HCT116 (cell line): ENCODE measurements at regions not wholly inside any gene's neighbourhood (a gene's known extent, or its start where the extent isn't known, plus 50 kb on each side); places are given as distances from the start of the nearest gene placed in this dataset.

Experiments used
- ATAC-seq: fragments of 200-7000 bp; cut with Tn5 transposase; 2 replicates; pipeline ENCODE4 v1.9.1; 2020; ENCODE audit warnings: mild to moderate bottlenecking, moderate library complexity
- BruUV-seq: library from RNA; stranded (reverse); fragments of 400-500 nt; replicated peaks from 2 replicates; lab custom pipeline; 2021; lab: Mats Ljungman, UMichigan
- CTCF ChIA-PET: fragments of 300-600 bp; sonication (Branson Sonifier 250); formaldehyde crosslinking; loops from one replicate; lab custom pipeline; 2021; ENCODE audit warnings: antibody characterized with exemption; lab: Charles Lee
- POLR2A ChIA-PET: fragments of 300-600, 350-600 bp; sonication (Branson Sonifier 250); formaldehyde crosslinking; loops from one replicate; lab custom pipeline; 2021; ENCODE audit warnings: antibody characterized with exemption; lab: Charles Lee
- RAD21 ChIA-PET, 2 experiments: fragments of 300-600 bp; sonication (Branson Sonifier 250); formaldehyde crosslinking; loops; one replicate each; lab custom pipeline; 2023; ENCODE audit warnings: low total read pairs in 2 of 2; ENCODE audit not compliant: uncharacterized antibody in 2 of 2, unreplicated experiment in 2 of 2, low non-redundant PET in 1 of 2; lab: Charles Lee
- DNase-seq: peaks from one replicate; pipeline ENCODE4 v3.0.0-alpha.2; 2010; ENCODE audit warnings: low read depth, low spot score
- H2AFZ ChIP-seq: fragments of 200-600 bp; shearing (Covaris generic), sonication (generic); 2 replicates; pipeline ENCODE4 v1.6.1; 2017; ENCODE audit warnings: low read depth, mixed run types, mixed read lengths, antibody characterized with exemption, low read length; ENCODE audit not compliant: poor library complexity, severe bottlenecking
- H3K27ac ChIP-seq: 2 replicates; pipeline ENCODE4 v1.5.1; 2012; ENCODE audit warnings: low read depth, low read length
- H3K27me3 ChIP-seq: fragments of 200-600 bp; sonication (generic); 2 replicates; pipeline ENCODE4 v1.6.1; 2016; ENCODE audit warnings: mixed run types, low read length, mixed read lengths; ENCODE audit not compliant: insufficient read depth
- H3K36me3 ChIP-seq, 2 experiments: fragments of 200-500 bp in 1 of 2; fragments of 200-600 bp in 1 of 2; sonication (Bioruptor generic) in 1 of 2; sonication (generic) in 1 of 2; 2 replicates each; pipeline versions ENCODE4 v1.5.1 to v1.6.1; 2014 to 2016; ENCODE audit warnings: low read length in 2 of 2, inconsistent platforms in 1 of 2, mixed read lengths in 1 of 2, mixed run types in 1 of 2; ENCODE audit not compliant: insufficient read depth in 2 of 2, control insufficient read depth in 1 of 2
- H3K4me1 ChIP-seq, 2 experiments: fragments of 200-600 bp in 1 of 2; sonication (generic) in 1 of 2; 2 replicates each; pipeline versions ENCODE4 v1.5.1 to v1.6.1; 2012 to 2017; ENCODE audit warnings: low read length in 2 of 2, inconsistent platforms in 1 of 2, mild to moderate bottlenecking in 1 of 2, mixed read lengths in 1 of 2, mixed run types in 1 of 2, moderate library complexity in 1 of 2; ENCODE audit not compliant: insufficient read depth in 2 of 2, control insufficient read depth in 1 of 2
- H3K4me2 ChIP-seq: fragments of 200-600 bp; sonication (generic); 2 replicates; pipeline ENCODE4 v1.6.1; 2017; ENCODE audit warnings: mixed run types, low read length, mixed read lengths
- H3K4me3 ChIP-seq, 2 experiments: fragments of 200-600 bp in 1 of 2; sonication (generic) in 1 of 2; replicated peaks in 1 of 2; 2 replicates each; pipeline ENCODE4 v1.5.1; 2011 to 2016; ENCODE audit warnings: low read length in 2 of 2, control low read depth in 1 of 2, low read depth in 1 of 2, mild to moderate bottlenecking in 1 of 2, mixed read lengths in 1 of 2, mixed run types in 1 of 2
- H3K79me2 ChIP-seq: fragments of 200-600 bp; sonication (generic); 2 replicates; pipeline ENCODE4 v1.6.1; 2017; ENCODE audit warnings: mild to moderate bottlenecking, mixed run types, low read length, moderate library complexity, mixed read lengths; ENCODE audit not compliant: insufficient read depth
- H3K9ac ChIP-seq: fragments of 200-600 bp; sonication (generic); 2 replicates; pipeline ENCODE4 v1.6.1; 2016; ENCODE audit warnings: low read length, mixed read lengths
- H3K9me2 ChIP-seq: fragments of 200-600 bp; sonication (generic), shearing (Covaris generic); 2 replicates; pipeline ENCODE4 v1.6.1; 2017; ENCODE audit warnings: mixed run types, mild to moderate bottlenecking, moderate library complexity; ENCODE audit not compliant: insufficient read depth
- H3K9me3 ChIP-seq, 2 experiments: fragments of 200-500 bp in 1 of 2; fragments of 200-600 bp in 1 of 2; sonication (Bioruptor generic) in 1 of 2; sonication (generic) in 1 of 2; 2 replicates each; pipeline ENCODE4 v1.6.1; 2014 to 2017; ENCODE audit warnings: low read length in 2 of 2, mixed read lengths in 2 of 2, inconsistent platforms in 1 of 2, low read depth in 1 of 2, mild to moderate bottlenecking in 1 of 2, mixed run types in 1 of 2, moderate library complexity in 1 of 2; ENCODE audit not compliant: control insufficient read depth in 1 of 2, insufficient read depth in 1 of 2
- H4K20me1 ChIP-seq: fragments of 200-600 bp; sonication (generic), shearing (Covaris generic); 2 replicates; pipeline ENCODE4 v1.6.1; 2017; ENCODE audit warnings: mixed run types, mild to moderate bottlenecking, moderate library complexity; ENCODE audit not compliant: insufficient read depth
- CBX3 ChIP-seq: IDR thresholded peaks from 2 replicates; pipeline ENCODE4 v1.6.1; 2012; ENCODE audit warnings: low read depth
- CEBPB ChIP-seq: IDR thresholded peaks from 2 replicates; pipeline ENCODE4 v1.6.1; 2012; ENCODE audit warnings: low read depth
- EGR1 ChIP-seq: IDR thresholded peaks from 2 replicates; pipeline ENCODE4 v1.6.1; 2012; ENCODE audit warnings: low read depth
- EZH2phosphoT487 ChIP-seq: fragments of 200-600 bp; IDR thresholded peaks from 2 replicates; pipeline ENCODE4 v1.6.1; 2018; ENCODE audit warnings: antibody characterized with exemption, borderline replicate concordance
- FOSL1 ChIP-seq: IDR thresholded peaks from 2 replicates; pipeline ENCODE4 v1.6.1; 2012; ENCODE audit warnings: low read depth
- JUND ChIP-seq: IDR thresholded peaks from 2 replicates; pipeline ENCODE4 v1.6.1; 2012
- POLR2A ChIP-seq: IDR thresholded peaks from 2 replicates; pipeline ENCODE4 v1.7.0; 2011; ENCODE audit warnings: borderline replicate concordance; ENCODE audit not compliant: insufficient read depth, insufficient read length; ENCODE audit errors: extremely low read depth
- POLR2AphosphoS5 ChIP-seq: IDR thresholded peaks from 2 replicates; pipeline ENCODE4 v1.6.1; 2011; ENCODE audit warnings: mild to moderate bottlenecking, low read depth, low read length, moderate library complexity
- RAD21 ChIP-seq: IDR thresholded peaks from 2 replicates; pipeline ENCODE4 v1.6.1; 2012; ENCODE audit warnings: low read depth, mild to moderate bottlenecking
- SIN3A ChIP-seq: IDR thresholded peaks from 2 replicates; pipeline ENCODE4 v1.6.1; 2012; ENCODE audit warnings: low read depth
- TCF7L2 ChIP-seq: IDR thresholded peaks from 2 replicates; pipeline ENCODE4 v1.7.0; 2011; ENCODE audit warnings: borderline replicate concordance, inconsistent platforms; ENCODE audit not compliant: insufficient read depth, insufficient read length; ENCODE audit errors: extremely low read depth
- ZFX ChIP-seq: fragments of 450-650 bp; IDR thresholded peaks from 2 replicates; pipeline ENCODE4 v1.6.1; 2017
- ZNF274 ChIP-seq: fragments of 200-500 bp; sonication (Bioruptor generic); IDR thresholded peaks from 2 replicates; pipeline ENCODE4 v1.6.1; 2014; ENCODE audit warnings: mild to moderate bottlenecking, low read depth, low read length, inconsistent platforms
- intact Hi-C: fragments of 100-400 bp; cut with micrococcal nuclease; formaldehyde crosslinking; loops from 2 replicates; pipeline ENCODE4 v1.10.0; 2022
- TF ChIP-seq, protein P1 (sequence below): IDR thresholded peaks from 2 replicates; pipeline ENCODE4 v1.6.1; 2012; ENCODE audit warnings: low read depth
- TF ChIP-seq, protein P2 (sequence below): IDR thresholded peaks from 2 replicates; pipeline ENCODE4 v1.6.1; 2011; ENCODE audit warnings: mild to moderate bottlenecking, low read length, moderate library complexity; ENCODE audit not compliant: insufficient replicate concordance; ENCODE audit errors: extremely low read depth
- TF ChIP-seq, protein P3 (sequence below): IDR thresholded peaks from 2 replicates; pipeline ENCODE4 v1.6.1; 2012
- TF ChIP-seq, protein P4 (sequence below), 3 experiments: fragments of 200-600 bp in 1 of 3; sonication (generic) in 1 of 3; IDR thresholded peaks in 2 of 3; conservative IDR thresholded peaks in 1 of 3; 2 replicates each; pipeline ENCODE4 v1.5.1; 2012 to 2017; ENCODE audit warnings: low read depth in 2 of 3, low read length in 2 of 3, antibody characterized with exemption in 1 of 3, borderline replicate concordance in 1 of 3, control low read depth in 1 of 3, mild to moderate bottlenecking in 1 of 3, mixed read lengths in 1 of 3, mixed run types in 1 of 3, moderate library complexity in 1 of 3; ENCODE audit not compliant: insufficient read depth in 1 of 3
- TF ChIP-seq, protein P5 (sequence below): IDR thresholded peaks from 2 replicates; pipeline ENCODE4 v1.6.1; 2012

DNA sequence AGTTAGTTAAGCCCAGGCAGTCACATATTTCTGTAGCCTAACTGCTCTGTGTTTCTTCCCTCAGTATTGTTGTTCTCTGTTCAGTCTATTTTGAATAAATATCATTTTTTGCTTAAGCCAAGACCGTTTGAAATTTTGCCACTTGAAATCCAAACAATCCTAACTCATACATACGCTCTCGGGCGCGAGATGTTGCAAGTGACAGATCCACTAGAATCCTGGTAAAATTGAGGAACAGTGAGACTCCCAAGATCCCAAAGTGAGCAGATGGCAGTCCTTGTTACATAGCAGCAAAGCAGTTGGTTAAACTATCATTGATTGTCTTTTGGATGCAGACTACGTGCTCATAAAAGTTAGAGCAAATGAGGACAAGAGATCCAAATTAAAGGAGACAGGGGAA is 625.4 kb downstream of the TBL1XR1 start:
- intact Hi-C loops, result no loop called here
- ATAC-seq, result no peak
- no peaks in the 10 kb centered on the region for H3K27me3 ChIP-seq
- ChIA-PET RAD21 (no interaction called here), CTCF (no interaction called here), POLR2A (no interaction called here)
- no peak overlapping the region for H2AFZ ChIP-seq
- H3K36me3 ChIP-seq, result no peaks in the 10 kb centered on the region
- H3K79me2 ChIP-seq, result no peaks in the 10 kb centered on the region
- H3K9me3 ChIP-seq, result no peaks in the 10 kb centered on the region
- H3K27ac ChIP-seq, result no peak overlapping the region
- no peaks in the 10 kb centered on the region for H3K4me1 ChIP-seq
- no peaks in the 10 kb centered on the region for H4K20me1 ChIP-seq
- H3K9me2 ChIP-seq, result no peaks in the 10 kb centered on the region
- no peak for DNase-seq
- no TSS peak for BruUV-seq
- TF ChIP-seq FOSL1 (no peak), CEBPB (no peak), ZFX (no peak), POLR2AphosphoS5 (no peak), EGR1 (no peak), TCF7L2 (no peak), SIN3A (no peak), CBX3 (no peak), JUND (no peak), ZNF274 (no peak), POLR2A (no peak), RAD21 (no peak), EZH2phosphoT487 (no peak)
- TF ChIP-seq, protein P1, sequence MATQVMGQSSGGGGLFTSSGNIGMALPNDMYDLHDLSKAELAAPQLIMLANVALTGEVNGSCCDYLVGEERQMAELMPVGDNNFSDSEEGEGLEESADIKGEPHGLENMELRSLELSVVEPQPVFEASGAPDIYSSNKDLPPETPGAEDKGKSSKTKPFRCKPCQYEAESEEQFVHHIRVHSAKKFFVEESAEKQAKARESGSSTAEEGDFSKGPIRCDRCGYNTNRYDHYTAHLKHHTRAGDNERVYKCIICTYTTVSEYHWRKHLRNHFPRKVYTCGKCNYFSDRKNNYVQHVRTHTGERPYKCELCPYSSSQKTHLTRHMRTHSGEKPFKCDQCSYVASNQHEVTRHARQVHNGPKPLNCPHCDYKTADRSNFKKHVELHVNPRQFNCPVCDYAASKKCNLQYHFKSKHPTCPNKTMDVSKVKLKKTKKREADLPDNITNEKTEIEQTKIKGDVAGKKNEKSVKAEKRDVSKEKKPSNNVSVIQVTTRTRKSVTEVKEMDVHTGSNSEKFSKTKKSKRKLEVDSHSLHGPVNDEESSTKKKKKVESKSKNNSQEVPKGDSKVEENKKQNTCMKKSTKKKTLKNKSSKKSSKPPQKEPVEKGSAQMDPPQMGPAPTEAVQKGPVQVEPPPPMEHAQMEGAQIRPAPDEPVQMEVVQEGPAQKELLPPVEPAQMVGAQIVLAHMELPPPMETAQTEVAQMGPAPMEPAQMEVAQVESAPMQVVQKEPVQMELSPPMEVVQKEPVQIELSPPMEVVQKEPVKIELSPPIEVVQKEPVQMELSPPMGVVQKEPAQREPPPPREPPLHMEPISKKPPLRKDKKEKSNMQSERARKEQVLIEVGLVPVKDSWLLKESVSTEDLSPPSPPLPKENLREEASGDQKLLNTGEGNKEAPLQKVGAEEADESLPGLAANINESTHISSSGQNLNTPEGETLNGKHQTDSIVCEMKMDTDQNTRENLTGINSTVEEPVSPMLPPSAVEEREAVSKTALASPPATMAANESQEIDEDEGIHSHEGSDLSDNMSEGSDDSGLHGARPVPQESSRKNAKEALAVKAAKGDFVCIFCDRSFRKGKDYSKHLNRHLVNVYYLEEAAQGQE, result no peak
- TF ChIP-seq, protein P2, sequence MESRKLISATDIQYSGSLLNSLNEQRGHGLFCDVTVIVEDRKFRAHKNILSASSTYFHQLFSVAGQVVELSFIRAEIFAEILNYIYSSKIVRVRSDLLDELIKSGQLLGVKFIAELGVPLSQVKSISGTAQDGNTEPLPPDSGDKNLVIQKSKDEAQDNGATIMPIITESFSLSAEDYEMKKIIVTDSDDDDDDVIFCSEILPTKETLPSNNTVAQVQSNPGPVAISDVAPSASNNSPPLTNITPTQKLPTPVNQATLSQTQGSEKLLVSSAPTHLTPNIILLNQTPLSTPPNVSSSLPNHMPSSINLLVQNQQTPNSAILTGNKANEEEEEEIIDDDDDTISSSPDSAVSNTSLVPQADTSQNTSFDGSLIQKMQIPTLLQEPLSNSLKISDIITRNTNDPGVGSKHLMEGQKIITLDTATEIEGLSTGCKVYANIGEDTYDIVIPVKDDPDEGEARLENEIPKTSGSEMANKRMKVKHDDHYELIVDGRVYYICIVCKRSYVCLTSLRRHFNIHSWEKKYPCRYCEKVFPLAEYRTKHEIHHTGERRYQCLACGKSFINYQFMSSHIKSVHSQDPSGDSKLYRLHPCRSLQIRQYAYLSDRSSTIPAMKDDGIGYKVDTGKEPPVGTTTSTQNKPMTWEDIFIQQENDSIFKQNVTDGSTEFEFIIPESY, result no peak
- TF ChIP-seq, protein P3, sequence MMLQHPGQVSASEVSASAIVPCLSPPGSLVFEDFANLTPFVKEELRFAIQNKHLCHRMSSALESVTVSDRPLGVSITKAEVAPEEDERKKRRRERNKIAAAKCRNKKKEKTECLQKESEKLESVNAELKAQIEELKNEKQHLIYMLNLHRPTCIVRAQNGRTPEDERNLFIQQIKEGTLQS, result no peak
- TF ChIP-seq, protein P4, sequence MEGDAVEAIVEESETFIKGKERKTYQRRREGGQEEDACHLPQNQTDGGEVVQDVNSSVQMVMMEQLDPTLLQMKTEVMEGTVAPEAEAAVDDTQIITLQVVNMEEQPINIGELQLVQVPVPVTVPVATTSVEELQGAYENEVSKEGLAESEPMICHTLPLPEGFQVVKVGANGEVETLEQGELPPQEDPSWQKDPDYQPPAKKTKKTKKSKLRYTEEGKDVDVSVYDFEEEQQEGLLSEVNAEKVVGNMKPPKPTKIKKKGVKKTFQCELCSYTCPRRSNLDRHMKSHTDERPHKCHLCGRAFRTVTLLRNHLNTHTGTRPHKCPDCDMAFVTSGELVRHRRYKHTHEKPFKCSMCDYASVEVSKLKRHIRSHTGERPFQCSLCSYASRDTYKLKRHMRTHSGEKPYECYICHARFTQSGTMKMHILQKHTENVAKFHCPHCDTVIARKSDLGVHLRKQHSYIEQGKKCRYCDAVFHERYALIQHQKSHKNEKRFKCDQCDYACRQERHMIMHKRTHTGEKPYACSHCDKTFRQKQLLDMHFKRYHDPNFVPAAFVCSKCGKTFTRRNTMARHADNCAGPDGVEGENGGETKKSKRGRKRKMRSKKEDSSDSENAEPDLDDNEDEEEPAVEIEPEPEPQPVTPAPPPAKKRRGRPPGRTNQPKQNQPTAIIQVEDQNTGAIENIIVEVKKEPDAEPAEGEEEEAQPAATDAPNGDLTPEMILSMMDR (IDR thresholded peaks at IDR 0.05 in 2 of 3, conservative IDR thresholded peaks at IDR 0.05 in 1 of 3; ENCODE audit: borderline replicate concordance in 1 of 3, insufficient read depth in 1 of 3, low read depth in 2 of 3, low read length in 2 of 3), result no peak
- TF ChIP-seq, protein P5, sequence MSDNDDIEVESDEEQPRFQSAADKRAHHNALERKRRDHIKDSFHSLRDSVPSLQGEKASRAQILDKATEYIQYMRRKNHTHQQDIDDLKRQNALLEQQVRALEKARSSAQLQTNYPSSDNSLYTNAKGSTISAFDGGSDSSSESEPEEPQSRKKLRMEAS, result no peak
- no peak overlapping the region for H3K9ac ChIP-seq
- H3K4me2 ChIP-seq, result no peak overlapping the region
- no peak overlapping the region for H3K4me3 ChIP-seq
